ES-I3 (cell line): ENCODE measurements at regions not wholly inside any gene's neighbourhood (a gene's known extent, or its start where the extent isn't known, plus 50 kb on each side); places are given as distances from the start of the nearest gene placed in this dataset.
"Not testable (repeated sequence)": the region's sequence is repeated elsewhere in the genome, so short reads cannot be mapped to it uniquely, and the experiment has no call there.

Experiments
- H3K36me3 ChIP-seq: 2 replicates; pipeline ENCODE4 v1.6.1; 2013; ENCODE audit warnings: mild to moderate bottlenecking, low read length, control low read depth, moderate library complexity; ENCODE audit not compliant: insufficient read depth
- H3K4me1 ChIP-seq: 2 replicates; pipeline ENCODE4 v1.6.1; 2013; ENCODE audit warnings: mild to moderate bottlenecking, control low read depth, low read length; ENCODE audit not compliant: insufficient read depth
- H3K9ac ChIP-seq: 2 replicates; pipeline ENCODE4 v1.6.1; 2013; ENCODE audit warnings: low read depth, mild to moderate bottlenecking, low read length, moderate library complexity
- H3K9me3 ChIP-seq: 2 replicates; pipeline ENCODE4 v1.6.1; 2013; ENCODE audit warnings: mild to moderate bottlenecking, low read length, moderate library complexity; ENCODE audit not compliant: control insufficient read depth, insufficient read depth

GRCh38 chr10:2891073-2891769, 176.1 kb upstream of the PFKP start:
- Histone ChIP-seq H3K9ac (no peak overlapping the region), H3K36me3 (no peaks in the 10 kb centered on the region), H3K9me3 (no peaks in the 10 kb centered on the region), H3K4me1 (no peaks in the 10 kb centered on the region)

- no peak overlapping the region for H3K9ac ChIP-seq
- no peaks in the 10 kb centered on the region for H3K4me1 ChIP-seq
- H3K36me3 ChIP-seq: no peaks in the 10 kb centered on the region
- no peaks in the 10 kb centered on the region for H3K9me3 ChIP-seq
Observed at GRCh38 chr10:2890093-2890492, 177.3 kb upstream of the PFKP start.

GRCh38 chr10:2888403-2889004, 178.8 kb upstream of the PFKP start:
- Histone ChIP-seq H3K9ac (no peak overlapping the region), H3K9me3 (no peaks in the 10 kb centered on the region), H3K4me1 (no peaks in the 10 kb centered on the region), H3K36me3 (no peaks in the 10 kb centered on the region)

GRCh38 chr10:2887391-2888070, 179.8 kb upstream of the PFKP start:
- no peaks in the 10 kb centered on the region for H3K4me1 ChIP-seq
- H3K36me3 ChIP-seq: no peaks in the 10 kb centered on the region
- H3K9me3 ChIP-seq: no peaks in the 10 kb centered on the region
- no peak overlapping the region for H3K9ac ChIP-seq

GRCh38 chr10:2886662-2887061, 180.7 kb upstream of the PFKP start:
- Histone ChIP-seq H3K9ac (no peak overlapping the region), H3K4me1 (no peaks in the 10 kb centered on the region), H3K36me3 (no peaks in the 10 kb centered on the region), H3K9me3 (no peaks in the 10 kb centered on the region)

GRCh38 chr10:2885288-2886278, 181.8 kb upstream of the PFKP start:
- H3K9ac ChIP-seq: no peak overlapping the region

GRCh38 chr10:2883983-2884540, 183.3 kb upstream of the PFKP start:
- H3K36me3 ChIP-seq, H3K4me1 ChIP-seq, H3K9ac ChIP-seq, H3K9me3 ChIP-seq: not testable (repeated sequence)

More at GRCh38 chr10:2885288-2886278, 181.8 kb upstream of the PFKP start:
- no peaks in the 10 kb centered on the region for H3K9me3 ChIP-seq
- H3K4me1 ChIP-seq: no peaks in the 10 kb centered on the region
- H3K36me3 ChIP-seq: no peaks in the 10 kb centered on the region

- Histone ChIP-seq H3K4me1 (no peaks in the 10 kb centered on the region), H3K36me3 (no peaks in the 10 kb centered on the region), H3K9me3 (no peaks in the 10 kb centered on the region), H3K9ac (no peak overlapping the region)
Observed at GRCh38 chr10:2883238-2883637, 184.1 kb upstream of the PFKP start.

- Histone ChIP-seq H3K36me3 (no peaks in the 10 kb centered on the region), H3K4me1 (no peaks in the 10 kb centered on the region), H3K9ac (no peak overlapping the region), H3K9me3 (no peaks in the 10 kb centered on the region)
Observed at GRCh38 chr10:2882628-2883027, 184.7 kb upstream of the PFKP start.

GRCh38 chr10:2881720-2882620, 185.4 kb upstream of the PFKP start:
- Histone ChIP-seq H3K36me3 (no peaks in the 10 kb centered on the region), H3K9ac (no peak overlapping the region), H3K9me3 (no peaks in the 10 kb centered on the region), H3K4me1 (no peaks in the 10 kb centered on the region)

- not testable (repeated sequence) for H3K9ac ChIP-seq
Observed at GRCh38 chr10:2880050-2880449, 187.3 kb upstream of the PFKP start.

GRCh38 chr10:2878818-2879217, 188.5 kb upstream of the PFKP start:
- no peaks in the 10 kb centered on the region for H3K36me3 ChIP-seq
- H3K9me3 ChIP-seq: no peaks in the 10 kb centered on the region
- H3K4me1 ChIP-seq: no peaks in the 10 kb centered on the region
- no peak overlapping the region for H3K9ac ChIP-seq

More at GRCh38 chr10:2880050-2880449, 187.3 kb upstream of the PFKP start:
- H3K36me3 ChIP-seq, H3K4me1 ChIP-seq, H3K9me3 ChIP-seq: not testable (repeated sequence)

GRCh38 chr10:2876032-2876431, 191.3 kb upstream of the PFKP start:
- no peak overlapping the region for H3K9ac ChIP-seq
- no peaks in the 10 kb centered on the region for H3K4me1 ChIP-seq
- H3K9me3 ChIP-seq: no peaks in the 10 kb centered on the region
- H3K36me3 ChIP-seq: no peaks in the 10 kb centered on the region
